Gastroesophageal sphincter (tissue), 3 donors: ENCODE measurements at regions not wholly inside any gene's neighbourhood (a gene's known extent, or its start where the extent isn't known, plus 50 kb on each side); places are given as distances from the start of the nearest gene placed in this dataset.

Source experiments
- EP300 ChIP-seq: sonication (generic); formaldehyde crosslinking; IDR thresholded peaks from one replicate; pipeline ENCODE4 v1.6.1; 2017; ENCODE audit warnings: antibody characterized with exemption, mild to moderate bottlenecking
- POLR2A ChIP-seq, 2 donors: fragments of 450-650 bp; IDR thresholded peaks; one replicate each; pipeline ENCODE4 v1.6.1; 2017; ENCODE audit warnings: antibody characterized with exemption in 2 of 2, mild to moderate bottlenecking in 2 of 2, moderate library complexity in 1 of 2
- POLR2AphosphoS5 ChIP-seq: sonication (generic); formaldehyde crosslinking; IDR thresholded peaks from one replicate; pipeline ENCODE4 v1.6.1; 2017; ENCODE audit warnings: antibody characterized with exemption
- TF ChIP-seq, protein P1 (sequence below), 4 experiments: fragments of 200-600 bp in 2 of 4; fragments of 450-650 bp in 2 of 4; sonication (generic) in 1 of 4; IDR thresholded peaks; one replicate each; pipeline ENCODE4 v1.5.1; 2017 to 2019; ENCODE audit warnings: antibody characterized with exemption in 4 of 4, mild to moderate bottlenecking in 2 of 4, moderate library complexity in 2 of 4

DNA sequence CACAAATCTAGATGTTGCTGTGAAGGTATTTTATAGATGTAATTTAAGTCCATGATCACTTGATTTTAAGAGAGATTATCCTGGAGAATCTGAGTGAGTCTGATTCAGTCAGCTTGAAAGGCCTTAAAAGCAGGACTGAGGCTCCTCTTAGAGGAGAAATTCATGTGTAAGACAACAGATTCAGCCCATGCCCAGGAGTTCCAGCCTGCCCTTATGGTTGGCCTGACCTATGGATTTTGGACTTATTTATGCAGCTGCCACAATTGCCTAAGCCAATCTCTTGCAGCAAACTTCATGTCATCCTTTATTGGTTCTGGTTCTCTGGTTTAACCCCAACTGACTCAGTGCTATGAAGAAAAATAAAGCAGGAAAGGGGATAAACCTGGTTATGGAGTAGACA is 296.5 kb upstream of the RASGRP1 start:
- TF ChIP-seq, protein P1, sequence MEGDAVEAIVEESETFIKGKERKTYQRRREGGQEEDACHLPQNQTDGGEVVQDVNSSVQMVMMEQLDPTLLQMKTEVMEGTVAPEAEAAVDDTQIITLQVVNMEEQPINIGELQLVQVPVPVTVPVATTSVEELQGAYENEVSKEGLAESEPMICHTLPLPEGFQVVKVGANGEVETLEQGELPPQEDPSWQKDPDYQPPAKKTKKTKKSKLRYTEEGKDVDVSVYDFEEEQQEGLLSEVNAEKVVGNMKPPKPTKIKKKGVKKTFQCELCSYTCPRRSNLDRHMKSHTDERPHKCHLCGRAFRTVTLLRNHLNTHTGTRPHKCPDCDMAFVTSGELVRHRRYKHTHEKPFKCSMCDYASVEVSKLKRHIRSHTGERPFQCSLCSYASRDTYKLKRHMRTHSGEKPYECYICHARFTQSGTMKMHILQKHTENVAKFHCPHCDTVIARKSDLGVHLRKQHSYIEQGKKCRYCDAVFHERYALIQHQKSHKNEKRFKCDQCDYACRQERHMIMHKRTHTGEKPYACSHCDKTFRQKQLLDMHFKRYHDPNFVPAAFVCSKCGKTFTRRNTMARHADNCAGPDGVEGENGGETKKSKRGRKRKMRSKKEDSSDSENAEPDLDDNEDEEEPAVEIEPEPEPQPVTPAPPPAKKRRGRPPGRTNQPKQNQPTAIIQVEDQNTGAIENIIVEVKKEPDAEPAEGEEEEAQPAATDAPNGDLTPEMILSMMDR (IDR thresholded peaks at IDR 0.05) = no peak
- TF ChIP-seq POLR2AphosphoS5 (no peak), POLR2A (IDR thresholded peaks at IDR 0.05) (no peak), EP300 (no peak)
